ENCODE measurements at regions not wholly inside any gene's neighbourhood (a gene's known extent, or its start where the extent isn't known, plus 50 kb on each side); places are given as distances from the start of the nearest gene placed in this dataset.
"Not testable (repeated sequence)": the region's sequence is repeated elsewhere in the genome, so short reads cannot be mapped to it uniquely, and the experiment has no call there.

DNA sequence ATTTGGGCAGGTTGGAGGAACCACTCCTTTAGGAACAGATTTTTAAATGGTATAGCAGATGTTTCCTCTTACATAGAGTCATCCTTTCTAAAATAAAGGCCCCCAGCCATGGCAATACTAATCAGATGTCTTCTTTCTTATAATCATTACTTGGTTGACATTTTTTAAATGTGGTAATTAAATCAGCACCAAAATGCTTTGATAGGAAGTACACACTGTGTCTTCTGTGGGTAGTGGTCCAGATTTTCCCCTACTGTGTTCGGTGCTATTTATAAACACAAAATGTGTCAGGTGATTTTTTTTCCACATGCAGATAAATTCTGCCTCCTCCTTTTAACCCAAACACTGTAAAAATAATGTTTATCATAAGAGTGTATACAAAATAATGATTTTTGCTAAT is 200.9 kb upstream of the DTNA start:
- DNase-seq (ENCODE audit: low read depth, low spot score), result no peak
- in situ Hi-C loops (cut with HindIII; ENCODE audit: low pct_unique_long_range_greater_than_20kb, low sequenced_read_pairs), result no loop called here

DNA sequence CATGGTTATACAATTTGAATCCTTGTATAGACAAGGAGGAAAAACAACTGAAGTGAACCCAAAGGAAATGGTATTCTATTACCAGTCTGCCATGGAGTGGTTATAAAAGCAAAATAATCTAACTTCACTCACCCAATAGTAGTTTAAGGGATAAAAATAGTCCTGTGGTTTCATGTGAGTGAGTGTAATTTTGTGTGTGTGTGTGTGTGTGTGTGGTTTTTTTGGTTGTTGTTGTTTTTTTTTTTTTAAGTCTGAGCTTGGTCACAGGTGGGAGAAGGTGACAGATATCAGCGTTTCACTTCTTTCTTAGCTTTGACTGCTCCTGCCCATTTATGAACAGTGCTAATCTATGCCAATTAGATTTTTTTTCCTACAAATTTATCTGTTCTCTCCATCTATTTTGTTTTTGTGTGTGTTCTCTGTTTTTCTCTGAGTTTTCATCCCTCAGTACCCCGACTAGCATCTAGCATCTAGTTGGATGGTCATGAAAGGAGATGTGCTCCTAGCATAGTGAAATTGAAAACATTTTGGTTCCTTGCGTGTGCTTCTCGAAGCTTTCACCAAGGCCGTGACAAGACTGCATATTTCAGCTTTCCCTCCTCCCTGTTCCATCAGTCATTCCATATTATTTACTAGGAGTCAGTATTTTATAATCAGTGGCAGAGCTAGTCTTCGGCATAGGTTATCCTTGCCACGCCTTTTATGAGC is 200.1 kb upstream of the DTNA start:
- in situ Hi-C loops (cut with HindIII; ENCODE audit: low pct_unique_long_range_greater_than_20kb, low sequenced_read_pairs), result no loop called here
- DNase-seq (ENCODE audit: low read depth, low spot score), result no peak

DNA sequence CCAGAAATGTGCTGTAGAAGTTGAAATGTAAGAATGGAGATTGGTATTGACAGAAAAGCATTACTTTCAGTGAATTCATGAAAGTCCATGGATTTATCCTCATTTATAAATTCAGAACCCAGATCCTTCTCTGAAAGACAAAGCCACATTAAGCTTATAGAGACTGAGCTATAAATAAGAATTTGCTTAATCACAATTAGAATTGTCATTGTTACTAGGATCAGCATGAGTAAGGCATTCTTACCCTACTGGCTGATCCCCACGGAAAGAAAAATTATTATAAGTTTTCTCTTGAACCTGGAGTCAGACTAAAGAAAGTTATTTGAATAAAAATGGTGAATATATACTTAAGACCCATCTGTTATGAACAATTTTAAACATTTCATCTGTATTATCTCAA is 199.2 kb upstream of the DTNA start:
- in situ Hi-C loops (cut with HindIII; ENCODE audit: low pct_unique_long_range_greater_than_20kb, low sequenced_read_pairs), result no loop called here

GRCh38 chr18:34511435-34511834 is 198.7 kb upstream of the DTNA start:
- DNase-seq (ENCODE audit: low read depth, low spot score), result no peak
- in situ Hi-C loops (cut with HindIII; ENCODE audit: low pct_unique_long_range_greater_than_20kb, low sequenced_read_pairs), result no loop called here

More for the DNA sequence above, 199.2 kb upstream of the DTNA start:
- DNase-seq (ENCODE audit: low read depth, low spot score), result no peak

DNA sequence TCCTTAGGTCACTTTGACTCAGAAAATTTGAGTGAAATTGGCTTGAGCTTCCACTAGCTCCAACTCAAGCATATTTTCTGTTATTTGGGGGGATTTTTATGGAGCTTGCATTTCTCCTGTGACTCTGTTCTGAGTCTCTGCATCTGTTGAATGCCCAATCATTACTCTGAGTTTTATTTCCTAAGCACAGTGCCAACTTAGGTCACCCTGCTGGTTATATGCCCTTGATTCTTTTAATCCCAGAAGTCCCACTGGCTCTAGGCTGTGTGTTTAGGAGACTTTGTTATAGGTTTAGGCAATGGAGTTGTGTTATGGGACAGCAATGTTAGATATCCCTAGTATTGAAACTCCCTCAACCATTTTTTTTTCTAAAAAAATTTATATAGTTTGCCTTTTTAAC is 198.2 kb upstream of the DTNA start:
- in situ Hi-C loops (cut with HindIII; ENCODE audit: low pct_unique_long_range_greater_than_20kb, low sequenced_read_pairs), result no loop called here
- no peak for DNase-seq (ENCODE audit: low read depth, low spot score)

GRCh38 chr18:34514238-34514637 is 195.9 kb upstream of the DTNA start:
- in situ Hi-C loops (cut with HindIII; ENCODE audit: low pct_unique_long_range_greater_than_20kb, low sequenced_read_pairs), result no loop called here

GRCh38 chr18:34514957-34515356 is 195.1 kb upstream of the DTNA start:
- in situ Hi-C loops (cut with HindIII; ENCODE audit: low pct_unique_long_range_greater_than_20kb, low sequenced_read_pairs), result no loop called here
- DNase-seq (ENCODE audit: low read depth, low spot score), result no peak

More at GRCh38 chr18:34514238-34514637, 195.9 kb upstream of the DTNA start:
- DNase-seq (ENCODE audit: low read depth, low spot score), result no peak

- DNase-seq (ENCODE audit: low read depth, low spot score); in situ Hi-C loops (cut with HindIII; ENCODE audit: low pct_unique_long_range_greater_than_20kb, low sequenced_read_pairs): not testable (repeated sequence)
These were observed 193.7 kb upstream of the DTNA start for GRCh38 chr18:34516355-34516754.

DNA sequence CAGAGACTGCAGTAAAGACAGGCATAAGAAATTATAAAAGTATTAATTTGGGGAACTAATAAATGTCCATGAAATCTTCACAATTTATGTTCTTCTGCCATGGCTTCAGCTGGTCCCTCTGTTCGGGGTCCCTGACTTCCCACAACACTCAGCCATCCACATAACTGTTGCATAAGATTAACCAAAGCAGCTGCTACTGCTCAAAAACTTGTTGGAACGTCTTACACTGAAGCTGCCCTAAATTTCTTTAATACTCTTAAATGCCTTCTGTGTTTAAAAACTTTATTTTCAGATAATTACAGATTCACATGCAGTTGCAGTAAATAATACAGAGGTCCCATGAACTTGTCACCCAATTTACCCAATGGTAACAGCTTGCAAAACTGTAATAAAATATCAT is 193.1 kb upstream of the DTNA start:
- DNase-seq (ENCODE audit: low read depth, low spot score); in situ Hi-C loops (cut with HindIII; ENCODE audit: low pct_unique_long_range_greater_than_20kb, low sequenced_read_pairs): not testable (repeated sequence)

DNA sequence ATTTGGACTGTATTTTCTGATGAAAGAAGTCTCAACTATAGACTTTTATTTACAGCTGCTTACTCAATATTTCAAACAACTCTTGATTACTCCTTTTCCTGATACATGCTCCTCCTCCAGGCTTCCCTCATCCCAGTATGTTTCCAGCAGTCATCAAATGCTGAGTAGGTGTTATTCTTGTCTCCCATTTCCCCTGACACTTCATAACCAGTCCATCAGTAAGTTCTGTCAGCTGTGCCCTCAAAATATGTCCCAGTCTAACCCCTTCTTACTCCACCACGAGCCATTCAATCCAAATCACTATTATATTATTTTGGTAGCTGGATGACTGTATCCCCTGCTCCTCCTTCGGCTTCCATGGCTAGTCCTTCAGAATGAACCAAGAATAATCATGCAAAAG is 189.1 kb upstream of the DTNA start:
- no peak for DNase-seq (ENCODE audit: low read depth, low spot score)
- in situ Hi-C loops (cut with HindIII; ENCODE audit: low pct_unique_long_range_greater_than_20kb, low sequenced_read_pairs), result no loop called here

GRCh38 chr18:34522603-34523002 is 187.5 kb upstream of the DTNA start:
- no peak for DNase-seq (ENCODE audit: low read depth, low spot score)
- in situ Hi-C loops (cut with HindIII; ENCODE audit: low pct_unique_long_range_greater_than_20kb, low sequenced_read_pairs), result no loop called here

DNA sequence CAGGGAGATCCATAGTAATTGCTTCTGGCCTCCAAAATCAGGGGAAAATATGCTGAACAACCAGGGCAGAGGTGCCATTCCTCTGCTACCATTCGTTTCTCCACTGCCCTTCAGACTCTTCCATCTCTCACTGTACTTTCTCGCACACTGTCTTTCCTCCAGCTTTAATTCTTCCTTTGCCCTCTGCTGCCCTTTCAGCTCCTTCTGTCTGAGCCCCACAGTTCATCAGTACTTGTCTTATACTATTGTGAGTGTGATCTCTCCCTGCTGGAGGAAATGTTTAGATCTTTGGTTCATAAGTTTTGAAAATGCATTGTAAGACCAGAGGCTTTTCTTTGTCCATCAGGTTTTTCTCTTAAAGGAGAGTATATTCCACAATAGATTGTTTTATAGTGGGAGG is 184.9 kb upstream of the DTNA start:
- in situ Hi-C loops (cut with HindIII; ENCODE audit: low pct_unique_long_range_greater_than_20kb, low sequenced_read_pairs), result no loop called here
- DNase-seq (ENCODE audit: low read depth, low spot score), result no peak

DNA sequence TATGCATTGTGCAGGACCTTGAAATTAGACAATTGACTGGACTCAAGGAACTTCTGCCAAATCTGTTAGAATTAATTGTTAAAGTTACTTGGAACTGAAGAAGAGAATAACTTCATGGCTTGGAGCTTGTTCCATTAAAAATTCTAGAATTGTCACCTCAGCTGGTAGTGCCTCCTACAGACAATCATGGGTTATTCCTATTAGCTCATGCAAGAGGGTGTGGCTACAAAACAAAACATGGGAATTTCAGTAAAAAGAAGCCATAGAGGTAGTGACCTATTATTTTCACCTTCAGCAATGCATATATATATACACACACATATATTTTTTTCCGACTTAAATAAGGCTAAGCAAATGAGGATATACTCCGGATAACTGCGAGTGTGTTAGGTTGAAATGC is 181.9 kb upstream of the DTNA start:
- no peak for DNase-seq (ENCODE audit: low read depth, low spot score)
- in situ Hi-C loops (cut with HindIII; ENCODE audit: low pct_unique_long_range_greater_than_20kb, low sequenced_read_pairs), result no loop called here

- in situ Hi-C loops (cut with HindIII; ENCODE audit: low pct_unique_long_range_greater_than_20kb, low sequenced_read_pairs), result no loop called here
- no peak for DNase-seq (ENCODE audit: low read depth, low spot score)
These were observed 180.5 kb upstream of the DTNA start for GRCh38 chr18:34529358-34530335.

DNA sequence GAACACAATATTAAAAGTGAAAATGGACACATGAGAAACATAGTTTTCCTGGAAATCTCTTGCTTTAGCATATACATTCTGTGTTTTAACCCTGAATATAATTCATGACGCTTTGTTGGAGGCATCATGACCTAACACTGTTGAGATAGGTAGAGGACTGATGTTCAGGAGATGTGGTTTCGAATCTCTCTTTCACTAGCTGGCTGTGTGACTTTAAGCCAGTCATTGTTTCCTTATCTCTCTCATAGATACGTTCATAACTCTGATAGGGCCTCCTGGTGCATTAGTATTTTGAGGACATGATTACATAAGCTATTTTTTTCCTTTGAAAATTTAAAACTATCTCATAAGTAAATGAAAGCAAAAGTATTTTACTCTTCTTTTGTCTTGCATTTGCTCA is 179.0 kb upstream of the DTNA start:
- DNase-seq (ENCODE audit: low read depth, low spot score), result no peak
- in situ Hi-C loops (cut with HindIII; ENCODE audit: low pct_unique_long_range_greater_than_20kb, low sequenced_read_pairs), result no loop called here

- DNase-seq (ENCODE audit: low read depth, low spot score); in situ Hi-C loops (cut with HindIII; ENCODE audit: low pct_unique_long_range_greater_than_20kb, low sequenced_read_pairs): not testable (repeated sequence)
These were observed 175.5 kb upstream of the DTNA start for GRCh38 chr18:34534642-34535041.

DNA sequence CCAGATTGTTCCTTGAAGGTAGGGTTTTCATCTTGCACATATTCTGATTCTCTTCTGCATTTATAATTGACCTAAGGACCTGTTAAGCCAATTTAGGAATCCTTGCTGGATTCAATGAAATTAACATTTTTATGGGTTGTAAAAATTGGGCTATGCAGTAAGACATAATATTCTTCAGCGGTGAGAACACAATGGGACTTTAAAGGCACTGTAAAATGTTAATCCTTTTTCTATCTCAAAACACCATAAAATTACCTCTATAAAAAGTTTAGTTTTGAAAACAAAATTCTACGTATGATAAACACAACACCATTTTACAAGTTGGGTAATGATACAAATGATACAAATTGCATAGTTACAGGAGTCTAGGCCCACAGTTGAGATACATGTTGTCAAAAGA is 169.2 kb upstream of the DTNA start:
- DNase-seq (ENCODE audit: low read depth, low spot score), result no peak

GRCh38 chr18:34542625-34543024 is 167.5 kb upstream of the DTNA start:
- in situ Hi-C loops (cut with HindIII; ENCODE audit: low pct_unique_long_range_greater_than_20kb, low sequenced_read_pairs), result no loop called here
- no peak for DNase-seq (ENCODE audit: low read depth, low spot score)

More for the DNA sequence above, 169.2 kb upstream of the DTNA start:
- in situ Hi-C loops (cut with HindIII; ENCODE audit: low pct_unique_long_range_greater_than_20kb, low sequenced_read_pairs), result no loop called here

GRCh38 chr18:34543356-34543755 is 166.7 kb upstream of the DTNA start:
- in situ Hi-C loops (cut with HindIII; ENCODE audit: low pct_unique_long_range_greater_than_20kb, low sequenced_read_pairs), result no loop called here
- no peak for DNase-seq (ENCODE audit: low read depth, low spot score)

Measured in SK-MEL-5 (cell line).